Amygdala (tissue), 56 donors: ENCODE measurements at regions not wholly inside any gene's neighbourhood (a gene's known extent, or its start where the extent isn't known, plus 50 kb on each side); places are given as distances from the start of the nearest gene placed in this dataset.
"Not testable (repeated sequence)": the region's sequence is repeated elsewhere in the genome, so short reads cannot be mapped to it uniquely, and the experiment has no call there.

Experiments
- DNase-seq, 56 donors: peaks; one replicate each; lab custom pipeline; 2025; lab: John Stamatoyannopoulos, UW

DNA sequence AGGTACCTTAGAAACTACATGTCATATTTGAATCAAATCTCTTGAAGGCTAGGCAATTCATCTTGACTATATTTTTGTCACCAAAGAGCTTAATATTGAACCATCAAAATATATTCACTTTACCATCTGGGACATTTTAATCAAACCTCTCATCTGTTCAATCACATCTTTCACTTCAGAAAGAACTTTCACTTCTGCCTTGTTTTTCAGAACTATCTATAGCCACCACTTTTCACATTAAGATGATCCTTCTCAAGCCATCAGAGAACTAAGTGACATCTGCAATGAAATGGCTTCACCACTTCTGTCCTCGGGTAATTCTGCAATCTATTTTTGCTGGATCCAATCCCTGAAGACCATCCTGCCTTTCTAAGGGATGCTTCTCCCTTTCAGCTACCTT lies 57.8 kb downstream of the OR2B2 start:
- no peak for DNase-seq

DNA sequence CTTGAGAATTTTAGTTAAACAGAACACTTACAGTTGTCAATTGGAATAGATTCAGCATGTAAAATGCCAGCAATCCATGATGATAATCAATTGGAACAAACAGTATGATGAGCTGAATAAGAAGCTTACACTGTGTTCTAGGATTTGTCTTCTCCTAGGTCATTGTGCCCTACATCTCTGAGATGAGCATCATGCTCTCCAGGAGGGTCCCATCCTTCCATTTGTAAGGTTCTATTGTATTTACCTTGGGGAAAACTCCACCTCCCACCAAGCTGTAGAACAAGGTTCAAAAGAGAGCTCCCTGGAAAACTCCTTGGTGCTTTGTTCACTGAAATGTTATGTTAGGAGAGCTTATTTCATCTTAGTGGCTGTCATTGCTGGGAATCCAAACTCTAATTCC lies 60.8 kb downstream of the OR2B2 start:
- DNase-seq, result no peak

GRCh38 chr6:27849001-27849400 lies 63.2 kb downstream of the OR2B2 start:
- not testable (repeated sequence) for DNase-seq

GRCh38 chr6:27847706-27848105 lies 64.5 kb downstream of the OR2B2 start:
- DNase-seq, result no peak

GRCh38 chr6:27840572-27840971 lies 71.6 kb downstream of the OR2B2 start:
- DNase-seq, result no peak

- no peak for DNase-seq
Measured at GRCh38 chr6:27839626-27840475, 72.3 kb downstream of the OR2B2 start.

DNA sequence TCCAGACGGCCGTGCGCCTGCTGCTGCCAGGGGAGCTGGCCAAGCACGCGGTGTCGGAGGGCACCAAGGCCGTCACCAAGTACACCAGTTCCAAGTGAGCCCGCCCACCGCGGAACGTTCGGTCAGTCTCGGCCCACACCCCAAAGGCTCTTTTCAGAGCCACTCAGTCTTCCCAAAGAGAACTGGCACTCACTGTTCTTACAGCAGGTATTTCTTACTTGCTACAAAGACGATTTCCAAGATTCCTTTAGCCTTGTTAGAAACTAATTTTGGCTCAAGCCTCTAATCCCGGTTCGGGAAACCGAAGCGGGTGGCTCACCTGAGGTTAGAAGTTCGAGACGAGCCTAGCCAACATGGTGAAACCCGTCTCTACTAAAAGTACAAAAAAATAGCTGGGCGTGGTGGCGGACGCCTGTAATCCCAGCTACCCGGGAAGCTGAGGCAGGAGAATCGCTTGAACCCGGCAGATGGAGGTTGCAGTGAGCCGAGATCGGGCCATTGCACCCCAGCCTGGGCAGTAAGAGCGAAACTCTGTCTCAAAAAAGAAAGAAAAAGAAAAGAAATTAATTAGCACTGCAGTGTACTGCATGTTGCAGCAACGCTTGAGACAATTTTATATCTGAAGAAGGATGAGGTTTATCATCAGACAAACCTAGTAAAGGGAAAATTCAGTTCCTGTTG lies 73.1 kb downstream of the OR2B2 start:
- DNase-seq, result peak in 4 of 56 donors; percentile 12 to 42 (median 23)

- DNase-seq, result peak in 43 of 56 donors; percentile 21 to 96 (median 52)
Measured at GRCh38 chr6:27838058-27838944, 73.9 kb downstream of the OR2B2 start.

GRCh38 chr6:27837625-27838057 lies 74.6 kb downstream of the OR2B2 start:
- DNase-seq, result peak in 1 of 56 donors; percentile 23

GRCh38 chr6:27836783-27837624 lies 75.2 kb downstream of the OR2B2 start:
- peak in 18 of 56 donors; percentile 2 to 46 (median 12) for DNase-seq

DNA sequence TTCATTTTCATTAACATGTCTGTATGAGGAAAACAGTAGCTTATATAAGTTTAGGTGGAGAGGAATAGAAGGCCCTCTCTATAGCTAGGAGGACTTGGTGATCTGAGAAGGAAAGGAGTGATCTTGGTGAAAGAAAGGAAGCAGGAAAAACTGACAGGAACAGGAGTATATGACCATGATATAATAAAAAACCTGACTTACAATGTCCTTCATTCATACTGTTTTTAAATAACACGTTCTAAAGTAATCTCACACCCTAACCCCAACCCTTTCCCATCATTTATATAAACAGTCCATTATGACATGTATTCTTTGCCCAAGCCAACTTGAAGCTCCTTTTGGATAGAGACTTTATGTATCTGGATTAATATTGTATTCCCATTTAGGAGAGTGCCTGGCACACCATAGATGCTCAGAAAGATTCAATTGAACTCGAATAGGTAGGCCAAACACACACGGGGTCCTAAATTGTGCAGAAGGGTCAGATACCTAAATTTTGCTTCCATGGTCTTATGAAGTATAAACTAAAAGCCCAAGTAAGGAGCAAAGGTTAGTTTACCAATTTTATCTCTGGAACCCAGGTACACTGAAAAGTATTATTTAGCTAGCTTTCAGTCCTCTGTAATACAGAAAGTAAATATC lies 75.9 kb downstream of the OR2B2 start:
- DNase-seq, result no peak

- no peak for DNase-seq
Measured at GRCh38 chr6:27834879-27835549, 77.2 kb downstream of the OR2B2 start.

GRCh38 chr6:27834384-27834783 lies 77.8 kb downstream of the OR2B2 start:
- DNase-seq, result no peak

- peak in 19 of 56 donors; percentile 1 to 62 (median 29) for DNase-seq
Measured at GRCh38 chr6:27831434-27832081, 80.6 kb downstream of the OR2B2 start.

- peak in 6 of 56 donors; percentile 3 to 37 (median 12) for DNase-seq
Measured at GRCh38 chr6:27830600-27831433, 81.4 kb downstream of the OR2B2 start.

DNA sequence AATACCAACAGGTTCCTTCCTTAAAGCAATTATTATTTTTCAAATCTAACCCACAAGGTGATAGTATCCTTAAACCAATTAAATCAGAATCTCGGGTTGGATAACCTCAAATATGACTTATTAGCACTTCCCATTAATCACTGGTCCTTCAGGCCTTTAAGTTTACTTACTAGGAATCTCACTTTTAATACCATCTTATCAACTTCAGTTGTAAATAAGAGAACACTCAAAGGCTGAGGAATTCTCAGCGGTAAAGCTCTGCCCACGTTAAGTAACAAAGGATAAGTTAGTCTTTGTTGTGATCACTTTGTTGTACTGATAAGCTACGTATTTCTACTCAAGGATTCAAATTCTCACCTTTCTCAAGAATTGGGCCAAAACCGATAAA lies 82.0 kb downstream of the OR2B2 start:
- no peak for DNase-seq
